Neural progenitor cell (in vitro differentiated cells): ENCODE measurements at regions not wholly inside any gene's neighbourhood (a gene's known extent, or its start where the extent isn't known, plus 50 kb on each side); places are given as distances from the start of the nearest gene placed in this dataset.

Source experiments
- DNase-seq: peaks from one replicate; pipeline ENCODE4 v3.0.0-alpha.2; 2016; ENCODE audit warnings: low spot score
- H2AFZ ChIP-seq: fragments of 200-600 bp; sonication (generic); replicated peaks from 2 replicates; pipeline ENCODE4 v1.6.1; 2016; ENCODE audit warnings: antibody characterized with exemption
- H3F3A ChIP-seq: fragments of 200-600 bp; sonication (generic); 2 replicates; pipeline ENCODE4 v1.6.1; 2016; ENCODE audit warnings: antibody characterized with exemption, low read depth
- H3K27ac ChIP-seq: fragments of 200-600 bp; sonication (generic); 2 replicates; pipeline ENCODE4 v1.5.1; 2016; ENCODE audit warnings: mild to moderate bottlenecking
- H3K27me3 ChIP-seq: fragments of 200-600 bp; sonication (generic); 2 replicates; pipeline ENCODE4 v1.6.1; 2016; ENCODE audit warnings: mild to moderate bottlenecking, moderate library complexity
- H3K36me3 ChIP-seq: fragments of 200-600 bp; sonication (generic); 2 replicates; pipeline ENCODE4 v1.5.1; 2016
- H3K4me1 ChIP-seq: fragments of 200-600 bp; sonication (generic); 2 replicates; pipeline ENCODE4 v1.6.1; 2016; ENCODE audit warnings: mixed run types
- H3K4me2 ChIP-seq: fragments of 200-600 bp; sonication (generic); 2 replicates; pipeline ENCODE4 v1.6.1; 2016
- H3K4me3 ChIP-seq: fragments of 200-600 bp; sonication (generic); 2 replicates; pipeline ENCODE4 v1.5.1; 2016
- H3K79me2 ChIP-seq: fragments of 200-600 bp; sonication (generic); 2 replicates; pipeline ENCODE4 v1.6.1; 2016; ENCODE audit warnings: low read depth
- H3K9ac ChIP-seq: fragments of 200-600 bp; sonication (generic); 2 replicates; pipeline ENCODE4 v1.6.1; 2016
- H3K9me3 ChIP-seq: fragments of 200-600 bp; sonication (generic); 2 replicates; pipeline ENCODE4 v1.5.1; 2016; ENCODE audit warnings: low read depth
- H4K20me1 ChIP-seq: fragments of 200-600 bp; sonication (generic); 2 replicates; pipeline ENCODE4 v1.6.1; 2016; ENCODE audit warnings: low read depth
- H3K27ac Mint-ChIP-seq: 3 replicates; pipeline ENCODE4 v1.8.0; 2021; ENCODE audit warnings: mixed read lengths
- H3K27me3 Mint-ChIP-seq: 2 replicates; pipeline ENCODE4 v1.8.0; 2022; ENCODE audit warnings: low read depth, mild to moderate bottlenecking, inconsistent platforms, moderate library complexity, mixed read lengths; ENCODE audit not compliant: insufficient read depth
- H3K36me3 Mint-ChIP-seq: 3 replicates; pipeline ENCODE4 v1.8.0; 2021; ENCODE audit warnings: mixed read lengths
- H3K4me1 Mint-ChIP-seq: 3 replicates; pipeline ENCODE4 v1.8.0; 2021; ENCODE audit warnings: mixed read lengths
- H3K4me3 Mint-ChIP-seq: 3 replicates; pipeline ENCODE4 v1.8.0; 2021; ENCODE audit warnings: mild to moderate bottlenecking, moderate library complexity, mixed read lengths
- H3K9me3 Mint-ChIP-seq: 3 replicates; pipeline ENCODE4 v1.8.0; 2020; ENCODE audit warnings: mixed read lengths
- EZH2 ChIP-seq: fragments of 200-600 bp; sonication (generic); IDR thresholded peaks from 2 replicates; pipeline ENCODE4 v1.6.1; 2017; ENCODE audit warnings: antibody characterized with exemption, mild to moderate bottlenecking, moderate library complexity
- EZH2phosphoT487 ChIP-seq: fragments of 200-600 bp; sonication (generic); IDR thresholded peaks from 2 replicates; pipeline ENCODE4 v1.6.1; 2017; ENCODE audit warnings: antibody characterized with exemption
- TF ChIP-seq, protein P1 (sequence below): fragments of 200-600 bp; sonication (generic); IDR thresholded peaks from 2 replicates; pipeline ENCODE4 v1.5.1; 2017; ENCODE audit warnings: antibody characterized with exemption, mild to moderate bottlenecking

DNA sequence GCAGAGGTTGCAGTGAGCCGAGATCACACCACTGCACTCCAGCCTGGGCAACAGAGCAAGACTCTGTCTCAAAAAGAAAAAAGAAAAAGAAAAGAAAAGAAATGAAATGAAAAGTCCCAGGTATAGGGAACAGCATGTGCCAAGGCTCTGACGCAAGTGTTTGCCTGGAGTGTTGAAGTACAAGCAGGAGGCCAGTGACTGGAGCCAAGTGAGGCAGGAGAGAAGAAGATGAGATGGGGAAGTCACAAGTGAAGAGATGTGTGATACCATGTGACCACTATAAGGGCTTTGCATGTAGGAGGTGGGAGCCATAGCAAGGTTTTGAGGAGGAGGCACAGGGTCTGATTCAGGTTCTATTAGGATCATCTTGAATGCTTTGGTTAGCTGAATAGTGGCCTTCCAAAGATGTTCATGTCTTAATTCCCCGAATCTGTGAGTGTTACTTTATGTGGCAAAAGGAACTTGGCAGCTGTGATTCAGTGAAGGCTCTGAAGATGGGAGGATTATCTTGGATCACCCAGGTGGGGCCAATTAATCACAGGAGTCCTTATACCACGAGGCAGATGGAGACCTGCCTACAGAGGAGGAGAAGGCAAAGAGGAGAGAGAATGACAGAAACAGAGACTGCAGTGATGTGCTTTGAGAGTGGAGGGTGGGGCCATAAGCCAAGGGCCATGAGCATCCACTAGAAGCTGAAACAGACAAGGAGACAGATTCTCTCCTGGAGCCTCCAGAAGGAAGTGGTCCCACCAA is 91.1 kb upstream of the PTPN1 start:
- H3K27ac Mint-ChIP-seq = no peak overlapping the region
- H2AFZ ChIP-seq = no peak overlapping the region
- peaks cover 2% of the 10 kb centered on the region for H3K9me3 Mint-ChIP-seq
- TF ChIP-seq, protein P1, sequence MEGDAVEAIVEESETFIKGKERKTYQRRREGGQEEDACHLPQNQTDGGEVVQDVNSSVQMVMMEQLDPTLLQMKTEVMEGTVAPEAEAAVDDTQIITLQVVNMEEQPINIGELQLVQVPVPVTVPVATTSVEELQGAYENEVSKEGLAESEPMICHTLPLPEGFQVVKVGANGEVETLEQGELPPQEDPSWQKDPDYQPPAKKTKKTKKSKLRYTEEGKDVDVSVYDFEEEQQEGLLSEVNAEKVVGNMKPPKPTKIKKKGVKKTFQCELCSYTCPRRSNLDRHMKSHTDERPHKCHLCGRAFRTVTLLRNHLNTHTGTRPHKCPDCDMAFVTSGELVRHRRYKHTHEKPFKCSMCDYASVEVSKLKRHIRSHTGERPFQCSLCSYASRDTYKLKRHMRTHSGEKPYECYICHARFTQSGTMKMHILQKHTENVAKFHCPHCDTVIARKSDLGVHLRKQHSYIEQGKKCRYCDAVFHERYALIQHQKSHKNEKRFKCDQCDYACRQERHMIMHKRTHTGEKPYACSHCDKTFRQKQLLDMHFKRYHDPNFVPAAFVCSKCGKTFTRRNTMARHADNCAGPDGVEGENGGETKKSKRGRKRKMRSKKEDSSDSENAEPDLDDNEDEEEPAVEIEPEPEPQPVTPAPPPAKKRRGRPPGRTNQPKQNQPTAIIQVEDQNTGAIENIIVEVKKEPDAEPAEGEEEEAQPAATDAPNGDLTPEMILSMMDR = no peak
- TF ChIP-seq EZH2phosphoT487 (no peak), EZH2 (no peak)
- no peak for DNase-seq
- no peak overlapping the region for H3K4me2 ChIP-seq
- no peaks in the 10 kb centered on the region for H3K79me2 ChIP-seq
- no peaks in the 10 kb centered on the region for H3K9me3 ChIP-seq
- no peaks in the 10 kb centered on the region for H4K20me1 ChIP-seq
- no peaks in the 10 kb centered on the region for H3K36me3 Mint-ChIP-seq
- H3K27me3 Mint-ChIP-seq = peaks cover 18% of the 10 kb centered on the region
- peaks cover 9% of the 10 kb centered on the region for H3K4me1 ChIP-seq
- H3K4me1 Mint-ChIP-seq = peaks cover 5% of the 10 kb centered on the region
- H3K4me3 ChIP-seq = no peak overlapping the region
- H3K36me3 ChIP-seq = no peaks in the 10 kb centered on the region
- no peaks in the 10 kb centered on the region for H3F3A ChIP-seq
- H3K9ac ChIP-seq = no peak overlapping the region
- H3K4me3 Mint-ChIP-seq = no peak overlapping the region
- H3K27me3 ChIP-seq = no peaks in the 10 kb centered on the region
- no peak overlapping the region for H3K27ac ChIP-seq

DNA sequence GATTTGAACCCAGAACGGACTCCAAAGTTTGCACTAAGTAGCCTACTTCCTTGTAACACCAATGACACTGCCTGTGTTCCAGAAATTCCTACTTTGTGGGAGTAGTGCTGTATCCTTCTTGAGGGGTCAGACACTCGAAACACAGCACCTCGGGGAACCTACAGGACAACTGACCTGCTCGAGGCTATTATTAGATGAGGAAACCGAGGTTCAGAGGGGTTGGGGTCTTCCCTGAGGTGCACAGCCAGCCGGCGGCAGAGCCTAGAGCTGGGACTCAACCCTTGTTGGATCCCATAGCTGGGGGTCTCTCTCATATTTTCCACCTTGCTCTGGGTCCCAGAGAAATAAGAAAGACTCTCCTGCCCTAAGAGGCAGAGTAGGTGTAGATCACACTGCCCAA is 89.8 kb upstream of the PTPN1 start:
- Histone ChIP-seq H3K4me3 (no peak overlapping the region), H3K9me3 (no peaks in the 10 kb centered on the region), H3K79me2 (no peaks in the 10 kb centered on the region), H4K20me1 (no peaks in the 10 kb centered on the region), H3K4me2 (no peak overlapping the region), H3K9ac (no peak overlapping the region), H3K27ac (no peak overlapping the region), H3K27me3 (no peaks in the 10 kb centered on the region), H3K4me1 (peaks cover 4% of the 10 kb centered on the region), H3K36me3 (no peaks in the 10 kb centered on the region), H3F3A (no peaks in the 10 kb centered on the region), H2AFZ (no peak overlapping the region)
- H3K4me3 Mint-ChIP-seq = no peak overlapping the region
- H3K27ac Mint-ChIP-seq = no peak overlapping the region
- H3K9me3 Mint-ChIP-seq = no peaks in the 10 kb centered on the region
- H3K4me1 Mint-ChIP-seq = peaks cover 5% of the 10 kb centered on the region
- H3K27me3 Mint-ChIP-seq = peaks cover 17% of the 10 kb centered on the region
- no peaks in the 10 kb centered on the region for H3K36me3 Mint-ChIP-seq
- DNase-seq = no peak
- TF ChIP-seq, protein P1 = no peak
- no peak for TF ChIP-seq EZH2phosphoT487
- no peak for TF ChIP-seq EZH2

GRCh38 chr20:50421356-50422340 is 88.5 kb upstream of the PTPN1 start:
- Mint-ChIP-seq H3K4me1 (peaks cover 2% of the 10 kb centered on the region), H3K36me3 (no peaks in the 10 kb centered on the region), H3K4me3 (no peak overlapping the region), H3K9me3 (no peaks in the 10 kb centered on the region), H3K27me3 (peaks cover 20% of the 10 kb centered on the region), H3K27ac (no peak overlapping the region)
- H3K27ac ChIP-seq = no peak overlapping the region
- H3K4me1 ChIP-seq = no peaks in the 10 kb centered on the region
- no peaks in the 10 kb centered on the region for H3K9me3 ChIP-seq
- no peak overlapping the region for H3K9ac ChIP-seq
- H4K20me1 ChIP-seq = no peaks in the 10 kb centered on the region
- no peak overlapping the region for H3K4me2 ChIP-seq
- H3K27me3 ChIP-seq = no peaks in the 10 kb centered on the region
- DNase-seq = no peak
- no peaks in the 10 kb centered on the region for H3F3A ChIP-seq
- no peak overlapping the region for H3K4me3 ChIP-seq
- H3K36me3 ChIP-seq = no peaks in the 10 kb centered on the region
- no peaks in the 10 kb centered on the region for H3K79me2 ChIP-seq
- no peak overlapping the region for H2AFZ ChIP-seq
- TF ChIP-seq, protein P1 = no peak
- TF ChIP-seq EZH2phosphoT487 (no peak), EZH2 (no peak)
